ENCODE measurements at regions not wholly inside any gene's neighbourhood (a gene's known extent, or its start where the extent isn't known, plus 50 kb on each side); places are given as distances from the start of the nearest gene placed in this dataset.

DNA sequence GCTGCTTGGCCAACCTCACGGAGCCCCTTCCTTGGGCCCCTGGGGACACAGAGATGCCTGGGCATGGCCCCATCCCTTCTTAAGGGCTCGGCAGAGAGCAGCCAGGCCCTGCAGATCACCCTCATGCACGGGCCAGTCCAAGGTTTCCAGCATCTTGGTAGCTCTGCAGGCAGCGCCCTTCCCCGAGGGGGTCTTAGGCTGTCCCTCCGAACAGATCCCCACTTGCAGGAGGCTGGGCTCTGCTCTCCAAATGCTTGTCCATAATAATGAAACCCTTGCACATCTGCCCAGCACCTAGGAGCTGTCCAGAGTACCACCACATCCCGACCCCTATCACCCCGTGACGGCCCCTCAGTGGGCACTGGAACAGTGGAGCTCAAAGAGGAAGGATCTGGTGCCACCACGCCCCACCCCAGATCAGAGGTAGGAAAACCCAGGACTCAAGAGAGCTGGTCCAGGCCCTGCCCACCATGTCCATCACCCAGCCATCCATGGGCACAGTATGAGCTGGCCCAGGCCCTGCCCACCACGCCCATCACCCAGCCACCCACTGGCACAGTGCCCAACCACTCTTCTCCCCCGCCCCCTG is 92.5 kb upstream of the PRR5 start:
- H2AFZ ChIP-seq (ENCODE audit: low read depth, low read length), result no peak overlapping the region
- FAIRE-seq, result no peak
- no peaks in the 10 kb centered on the region for H3K4me1 ChIP-seq (ENCODE audit: control insufficient read depth, extremely low read depth, insufficient read depth, low read length)
- no peaks in the 10 kb centered on the region for H3K27me3 ChIP-seq (ENCODE audit: control insufficient read depth in 2 of 2, insufficient read depth in 2 of 2, low read length in 2 of 2)
- no peaks in the 10 kb centered on the region for H3K9me1 ChIP-seq (replicated peaks; ENCODE audit: control insufficient read depth, extremely low read depth, insufficient read depth, low read length)
- intact Hi-C loops (cut with micrococcal nuclease), result no loop called here
- H3K36me3 ChIP-seq (ENCODE audit: control insufficient read depth in 2 of 2, extremely low read depth in 1 of 2, insufficient read depth in 2 of 2, low read length in 2 of 2), result no peaks in the 10 kb centered on the region
- BruUV-seq (replicated peaks), result no TSS peak
- no peak overlapping the region for H3K27ac ChIP-seq (ENCODE audit: insufficient read depth, low read depth, low read length)
- dilution Hi-C loops (cut with MboI; ENCODE audit: extremely low pct_ligation_motif_present, low sequenced_read_pairs), result no loop called here
- ChIA-PET POLR2A (no interaction called here), CTCF (interaction anchor here (1.0 kb wide), 1 partner anchor 16 kb away, joined by 4 read pairs; no protein-coding TSS in a partner anchor)
- H4K20me1 ChIP-seq (replicated peaks; ENCODE audit: control insufficient read depth, extremely low read depth, insufficient read depth, low read length), result no peaks in the 10 kb centered on the region
- DNase-seq (ENCODE audit: low read depth, low spot score), result no peak
- H3K4me2 ChIP-seq (ENCODE audit: insufficient read depth, low read length), result no peak overlapping the region
- no peaks in the 10 kb centered on the region for H3K9me3 ChIP-seq (replicated peaks; ENCODE audit: control insufficient read depth, insufficient read depth, low read length)
- H3K9ac ChIP-seq (replicated peaks; ENCODE audit: extremely low read depth, insufficient read depth, low read length), result no peak overlapping the region
- no peak overlapping the region for H3K4me3 ChIP-seq (replicated peaks in 1 of 3; ENCODE audit: insufficient read depth in 1 of 3, low read depth in 1 of 3, low read length in 3 of 3)
- TF ChIP-seq, protein P1, sequence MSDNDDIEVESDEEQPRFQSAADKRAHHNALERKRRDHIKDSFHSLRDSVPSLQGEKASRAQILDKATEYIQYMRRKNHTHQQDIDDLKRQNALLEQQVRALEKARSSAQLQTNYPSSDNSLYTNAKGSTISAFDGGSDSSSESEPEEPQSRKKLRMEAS (IDR thresholded peaks at IDR 0.05; ENCODE audit: insufficient read depth, insufficient read length), result no peak
- TF ChIP-seq FOS (IDR thresholded peaks at IDR 0.05; ENCODE audit: borderline replicate concordance, insufficient read depth, low read length), result no peak
- TF ChIP-seq GATA2 (IDR thresholded peaks at IDR 0.05; ENCODE audit: insufficient read depth, insufficient read length, low read depth, low read length), result no peak
- TF ChIP-seq, protein P2, sequence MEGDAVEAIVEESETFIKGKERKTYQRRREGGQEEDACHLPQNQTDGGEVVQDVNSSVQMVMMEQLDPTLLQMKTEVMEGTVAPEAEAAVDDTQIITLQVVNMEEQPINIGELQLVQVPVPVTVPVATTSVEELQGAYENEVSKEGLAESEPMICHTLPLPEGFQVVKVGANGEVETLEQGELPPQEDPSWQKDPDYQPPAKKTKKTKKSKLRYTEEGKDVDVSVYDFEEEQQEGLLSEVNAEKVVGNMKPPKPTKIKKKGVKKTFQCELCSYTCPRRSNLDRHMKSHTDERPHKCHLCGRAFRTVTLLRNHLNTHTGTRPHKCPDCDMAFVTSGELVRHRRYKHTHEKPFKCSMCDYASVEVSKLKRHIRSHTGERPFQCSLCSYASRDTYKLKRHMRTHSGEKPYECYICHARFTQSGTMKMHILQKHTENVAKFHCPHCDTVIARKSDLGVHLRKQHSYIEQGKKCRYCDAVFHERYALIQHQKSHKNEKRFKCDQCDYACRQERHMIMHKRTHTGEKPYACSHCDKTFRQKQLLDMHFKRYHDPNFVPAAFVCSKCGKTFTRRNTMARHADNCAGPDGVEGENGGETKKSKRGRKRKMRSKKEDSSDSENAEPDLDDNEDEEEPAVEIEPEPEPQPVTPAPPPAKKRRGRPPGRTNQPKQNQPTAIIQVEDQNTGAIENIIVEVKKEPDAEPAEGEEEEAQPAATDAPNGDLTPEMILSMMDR (IDR thresholded peaks at IDR 0.05; ENCODE audit: extremely low read depth in 1 of 2, insufficient read depth in 1 of 2, low read depth in 1 of 2, low read length in 2 of 2), result no peak
- TF ChIP-seq JUN (IDR thresholded peaks at IDR 0.05; ENCODE audit: borderline replicate concordance, insufficient read depth, insufficient read length, low read depth), result no peak
- TF ChIP-seq POLR2AphosphoS5 (IDR thresholded peaks at IDR 0.05; ENCODE audit: insufficient read depth, low read depth, low read length), result no peak
- TF ChIP-seq MYC (IDR thresholded peaks at IDR 0.05; ENCODE audit: low read depth, low read length), result no peak
- no peak for TF ChIP-seq EZH2 (IDR thresholded peaks at IDR 0.05; ENCODE audit: borderline replicate concordance, low read depth, low read length, severe bottlenecking)
- no peak for TF ChIP-seq POLR2A (IDR thresholded peaks at IDR 0.05; ENCODE audit: low read depth, low read length)
- H3K79me2 ChIP-seq (ENCODE audit: control insufficient read depth, insufficient read depth, low read length), result no peaks in the 10 kb centered on the region

Data from endothelial cell of umbilical vein (primary cell).